HepG2 (cell line): ENCODE measurements at regions not wholly inside any gene's neighbourhood (a gene's known extent, or its start where the extent isn't known, plus 50 kb on each side); places are given as distances from the start of the nearest gene placed in this dataset.

ENCODE experiments used
- ATAC-seq: fragments of 200-7000 bp; cut with Tn5 transposase; 3 replicates; pipeline ENCODE4 v1.9.1; 2020; ENCODE audit warnings: mild to moderate bottlenecking, moderate library complexity
- BruUV-seq: library from RNA; stranded (reverse); fragments of 400-500 nt; replicated peaks from 2 replicates; lab custom pipeline; 2021; lab: Mats Ljungman, UMichigan
- CTCF ChIA-PET: fragments of 300-600 bp; formaldehyde crosslinking; extraction: SDS; loops from one replicate; lab custom pipeline; 2021; ENCODE audit warnings: low total read pairs, inconsistent platforms, low intra/inter-chr PET ratio; lab: Yijun Ruan, JAX
- POLR2A ChIA-PET: fragments of 350-600 bp; sonication (Branson Sonifier 250); formaldehyde crosslinking; loops from one replicate; lab custom pipeline; 2020; ENCODE audit warnings: antibody characterized with exemption, inconsistent platforms; lab: Yijun Ruan, JAX
- DNase-seq: peaks from one replicate; pipeline ENCODE4 v3.0.0-alpha.2; 2015; ENCODE audit warnings: low spot score
- FAIRE-seq: peaks from 3 replicates; lab custom pipeline; 2011; peaks lifted over from hg19 to GRCh38; lab: Jason Lieb, UNC
- H2AFZ ChIP-seq: one replicate; pipeline ENCODE4 v1.6.1; 2011; ENCODE audit warnings: low read length, inconsistent platforms
- H3K27ac ChIP-seq: fragments of 300-600 bp; 3 replicates; pipeline ENCODE4 v1.8.0; 2011; ENCODE audit warnings: mixed run types, mild to moderate bottlenecking, mixed read lengths, low read length, inconsistent platforms; ENCODE audit not compliant: insufficient read depth; ENCODE audit errors: extremely low read length
- H3K27me3 ChIP-seq, 2 experiments: fragments of 200-600 bp in 1 of 2; 2 replicates in 1 of 2; 3 replicates in 1 of 2; pipeline versions ENCODE4 v1.6.0 to v1.8.0; 2011; ENCODE audit warnings: low read length in 2 of 2, mild to moderate bottlenecking in 2 of 2, moderate library complexity in 2 of 2, inconsistent platforms in 1 of 2; ENCODE audit not compliant: insufficient read depth in 2 of 2, control insufficient read depth in 1 of 2
- H3K36me3 ChIP-seq, 2 experiments: fragments of 200-600 bp in 1 of 2; replicated peaks in 1 of 2; 2 replicates in 1 of 2; 3 replicates in 1 of 2; pipeline versions ENCODE4 v1.5.1 to v1.8.0; 2011; ENCODE audit warnings: low read length in 2 of 2, inconsistent platforms in 1 of 2; ENCODE audit not compliant: insufficient read depth in 2 of 2, control insufficient read depth in 1 of 2
- H3K4me1 ChIP-seq: 2 replicates; pipeline ENCODE4 v1.5.1; 2012; ENCODE audit warnings: low read length, inconsistent platforms; ENCODE audit not compliant: insufficient read depth
- H3K4me2 ChIP-seq: 2 replicates; pipeline ENCODE4 v1.6.0; 2011; ENCODE audit warnings: low read depth, low read length, inconsistent platforms
- H3K4me3 ChIP-seq, 3 experiments: fragments of 200-600 bp in 1 of 3; sonication (generic), shearing (Covaris generic) in 1 of 3; replicated peaks in 1 of 3; 2 replicates each; pipeline ENCODE4 v1.5.1; 2011 to 2016; ENCODE audit warnings: low read length in 3 of 3, inconsistent platforms in 2 of 3, low read depth in 2 of 3, mild to moderate bottlenecking in 2 of 3, control low read depth in 1 of 3, mixed read lengths in 1 of 3; ENCODE audit not compliant: insufficient read depth in 1 of 3
- H3K79me2 ChIP-seq: one replicate; pipeline ENCODE4 v1.6.1; 2011; ENCODE audit warnings: low read length, inconsistent platforms; ENCODE audit not compliant: insufficient read depth
- H3K9ac ChIP-seq: 2 replicates; pipeline ENCODE4 v1.6.0; 2011; ENCODE audit warnings: mild to moderate bottlenecking, low read depth, low read length, inconsistent platforms; ENCODE audit not compliant: insufficient read depth
- H3K9me3 ChIP-seq: 2 replicates; pipeline ENCODE4 v1.5.1; 2012; ENCODE audit warnings: mild to moderate bottlenecking, low read length
- H4K20me1 ChIP-seq: 2 replicates; pipeline ENCODE4 v1.6.0; 2011; ENCODE audit warnings: inconsistent platforms, mild to moderate bottlenecking, low read length, moderate library complexity; ENCODE audit not compliant: insufficient read depth
- AFF4 ChIP-seq: sonication (generic); formaldehyde crosslinking; IDR thresholded peaks from 2 replicates; pipeline ENCODE4 v1.4.0; 2020; ENCODE audit warnings: missing genetic modification reagents
- BCLAF1 ChIP-seq: fragments of 450-650 bp; IDR thresholded peaks from 2 replicates; pipeline ENCODE4 v1.6.1; 2017; ENCODE audit warnings: mild to moderate bottlenecking
- GLMP ChIP-seq: sonication (generic); formaldehyde crosslinking; IDR thresholded peaks from 2 replicates; pipeline ENCODE4 v1.9.0; 2021; ENCODE audit warnings: missing genetic modification reagents, mild to moderate bottlenecking, borderline replicate concordance
- HOXA7 ChIP-seq: sonication (generic); formaldehyde crosslinking; IDR thresholded peaks from 2 replicates; pipeline ENCODE4 v1.8.1; 2022; ENCODE audit warnings: mild to moderate bottlenecking, missing genetic modification reagents, moderate library complexity
- RARA ChIP-seq: IDR thresholded peaks from 2 replicates; pipeline ENCODE4 v1.6.1; 2016; ENCODE audit warnings: missing genetic modification reagents, missing compliant biosample characterization
- ZKSCAN5 ChIP-seq: sonication (generic); formaldehyde crosslinking; IDR thresholded peaks from 2 replicates; pipeline ENCODE4 v1.5.1; 2020; ENCODE audit warnings: mild to moderate bottlenecking, missing genetic modification reagents
- ZNF180 ChIP-seq: sonication (generic); formaldehyde crosslinking; IDR thresholded peaks from 2 replicates; pipeline ENCODE4 v1.4.0; 2020; ENCODE audit warnings: low read depth, missing genetic modification reagents, borderline replicate concordance
- ZNF335 ChIP-seq: sonication (generic); formaldehyde crosslinking; IDR thresholded peaks from 2 replicates; pipeline ENCODE4 v1.4.0; 2020; ENCODE audit warnings: missing genetic modification reagents
- ZNF446 ChIP-seq: sonication (generic); formaldehyde crosslinking; IDR thresholded peaks from 2 replicates; pipeline ENCODE4 v1.5.0; 2020; ENCODE audit warnings: mild to moderate bottlenecking, missing genetic modification reagents
- ZNF562 ChIP-seq: sonication (generic); formaldehyde crosslinking; IDR thresholded peaks from 2 replicates; pipeline ENCODE4 v1.8.0; 2022; ENCODE audit warnings: missing genetic modification reagents, borderline replicate concordance
- ZNF597 ChIP-seq: sonication (generic); formaldehyde crosslinking; IDR thresholded peaks from 2 replicates; pipeline ENCODE4 v1.5.0; 2020; ENCODE audit warnings: missing genetic modification reagents
- ZNF749 ChIP-seq: sonication (generic); formaldehyde crosslinking; IDR thresholded peaks from 2 replicates; pipeline ENCODE4 v1.8.0; 2022; ENCODE audit warnings: mild to moderate bottlenecking, missing genetic modification reagents, moderate library complexity, borderline replicate concordance
- ZNF775 ChIP-seq: sonication (generic); formaldehyde crosslinking; IDR thresholded peaks from 2 replicates; pipeline ENCODE4 v1.4.0; 2020; ENCODE audit warnings: missing genetic modification reagents, mild to moderate bottlenecking, moderate library complexity, borderline replicate concordance
- ZNF784 ChIP-seq: sonication (generic); formaldehyde crosslinking; IDR thresholded peaks from 2 replicates; pipeline ENCODE4 v1.5.1; 2020; ENCODE audit warnings: missing genetic modification reagents, mild to moderate bottlenecking, borderline replicate concordance
- WGBS: methylation state at CpG from one replicate; pipeline ENCODE4 v1.1.6; 2017; ENCODE audit warnings: low lambda C conversion rate; 5-methylcytosine and 5-hydroxymethylcytosine counted together
- in situ Hi-C: cut with HindIII; loops from 2 replicates; pipeline ENCODE4 v1.10.0; 2017; ENCODE audit warnings: low pct_unique_long_range_greater_than_20kb; ENCODE audit not compliant: extremely low pct_ligation_motif_present
- intact Hi-C: fragments of 100-400 bp; cut with micrococcal nuclease; formaldehyde crosslinking; loops from one replicate; pipeline ENCODE4 v1.10.0; 2022; ENCODE audit not compliant: unreplicated experiment

GRCh38 chr21:31497914-31498313, 153.9 kb upstream of the TIAM1 start:
- in situ Hi-C loops (no loop called here), intact Hi-C loops (no loop called here)
- H3K4me3 ChIP-seq, result no peak overlapping the region
- H3K27me3 ChIP-seq, result no peaks in the 10 kb centered on the region
- no peak overlapping the region for H3K9ac ChIP-seq
- peaks cover 13% of the 10 kb centered on the region for H3K4me1 ChIP-seq
- ATAC-seq (no peak), FAIRE-seq (no peak), DNase-seq (no peak)
- no peaks in the 10 kb centered on the region for H4K20me1 ChIP-seq
- ChIA-PET POLR2A (no interaction called here), CTCF (no interaction called here)
- H2AFZ ChIP-seq, result no peak overlapping the region
- no peak overlapping the region for H3K27ac ChIP-seq
- no TSS peak for BruUV-seq
- WGBS, result 33% methylated on average over 3 of the region's 3 CpGs
- no peak overlapping the region for H3K4me2 ChIP-seq
- H3K9me3 ChIP-seq, result no peaks in the 10 kb centered on the region
- no peaks in the 10 kb centered on the region for H3K36me3 ChIP-seq
- no peaks in the 10 kb centered on the region for H3K79me2 ChIP-seq
- TF ChIP-seq ZKSCAN5 (CRISPR knock-in tag), result no peak
- no peak for TF ChIP-seq ZNF597
- TF ChIP-seq ZNF446 (CRISPR knock-in tag), result no peak
- TF ChIP-seq ZNF775 (CRISPR knock-in tag), result no peak
- TF ChIP-seq BCLAF1, result no peak
- TF ChIP-seq ZNF335 (CRISPR knock-in tag), result no peak
- no peak for TF ChIP-seq HOXA7 (CRISPR knock-in tag)
- TF ChIP-seq GLMP (CRISPR knock-in tag), result no peak
- TF ChIP-seq ZNF749 (CRISPR knock-in tag), result no peak
- TF ChIP-seq ZNF562 (CRISPR knock-in tag), result no peak
- no peak for TF ChIP-seq ZNF784 (CRISPR knock-in tag)
- TF ChIP-seq ZNF180 (CRISPR knock-in tag), result no peak
- no peak for TF ChIP-seq RARA (CRISPR knock-in tag)
- TF ChIP-seq AFF4, result no peak
